Activated naive CD4-positive, alpha-beta T cell treated with anti-CD3 and anti-CD28 coated beads, Interleukin-2, amount 10 ng/mL, durations not matched to agents 7 days and 5 days (primary cell): ENCODE measurements at regions not wholly inside any gene's neighbourhood (a gene's known extent, or its start where the extent isn't known, plus 50 kb on each side); places are given as distances from the start of the nearest gene placed in this dataset.

ENCODE experiments used
- CTCF ChIA-PET: fragments of 350-600 bp; sonication (Branson Sonifier 250); formaldehyde crosslinking; loops from one replicate; lab custom pipeline; 2021; ENCODE audit warnings: antibody characterized with exemption; lab: Charles Lee
- DNase-seq: peaks from one replicate; pipeline ENCODE4 v3.0.0-alpha.2; 2020
- H3K27ac Mint-ChIP-seq: one replicate; pipeline ENCODE4 v1.8.0; 2021; ENCODE audit warnings: mild to moderate bottlenecking, moderate library complexity, mixed read lengths
- H3K27me3 Mint-ChIP-seq: one replicate; pipeline ENCODE4 v1.8.0; 2021; ENCODE audit warnings: mild to moderate bottlenecking, mixed read lengths
- H3K36me3 Mint-ChIP-seq: one replicate; pipeline ENCODE4 v1.8.0; 2021; ENCODE audit warnings: mixed read lengths
- H3K4me1 Mint-ChIP-seq: one replicate; pipeline ENCODE4 v1.8.0; 2021; ENCODE audit warnings: mixed read lengths
- H3K4me3 Mint-ChIP-seq: one replicate; pipeline ENCODE4 v1.8.0; 2021; ENCODE audit warnings: mild to moderate bottlenecking, moderate library complexity, mixed read lengths
- H3K9me3 Mint-ChIP-seq: one replicate; pipeline ENCODE4 v1.8.0; 2021; ENCODE audit warnings: mixed read lengths

DNA sequence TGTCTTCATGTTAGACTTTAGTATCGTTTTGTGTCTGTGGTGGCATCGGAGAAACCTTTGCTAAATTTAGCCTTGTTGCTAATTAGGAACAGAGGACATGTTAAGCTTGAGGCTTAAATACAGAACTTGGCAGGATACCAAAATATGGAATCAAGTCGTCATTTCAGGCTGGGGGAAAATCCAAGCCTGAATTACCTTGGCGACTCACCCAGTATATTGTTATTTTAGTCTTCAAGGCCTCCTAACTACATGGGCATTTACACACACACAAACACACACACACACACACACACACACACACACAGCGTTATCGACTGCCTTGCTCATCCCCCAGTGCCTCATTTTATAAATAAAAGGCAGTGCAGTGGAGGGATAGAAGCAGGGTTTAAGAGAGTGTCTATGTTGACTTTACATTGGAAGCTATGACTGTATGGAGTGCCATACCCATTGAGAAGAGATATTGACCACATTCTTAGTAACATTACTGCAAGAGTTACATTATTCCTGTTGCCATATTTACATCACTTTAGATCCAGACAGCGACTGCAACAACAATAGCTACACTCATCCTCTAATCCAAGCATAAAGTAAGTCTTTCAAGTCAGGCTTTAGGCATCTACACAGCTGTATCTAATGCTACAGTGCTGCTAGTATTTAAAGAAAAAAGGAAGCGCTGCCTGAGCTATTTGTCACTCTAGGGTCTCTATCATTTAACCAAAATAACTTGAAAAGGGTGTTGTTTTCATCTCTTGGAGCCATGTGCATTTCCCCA is 210.8 kb upstream of the SEMA6D start:
- CTCF ChIA-PET: no interaction called here
- H3K27ac Mint-ChIP-seq: no peak overlapping the region
- H3K4me3 Mint-ChIP-seq: no peak overlapping the region
- DNase-seq: no peak
- no peaks in the 10 kb centered on the region for H3K9me3 Mint-ChIP-seq
- no peaks in the 10 kb centered on the region for H3K36me3 Mint-ChIP-seq
- no peaks in the 10 kb centered on the region for H3K4me1 Mint-ChIP-seq
- no peaks in the 10 kb centered on the region for H3K27me3 Mint-ChIP-seq

DNA sequence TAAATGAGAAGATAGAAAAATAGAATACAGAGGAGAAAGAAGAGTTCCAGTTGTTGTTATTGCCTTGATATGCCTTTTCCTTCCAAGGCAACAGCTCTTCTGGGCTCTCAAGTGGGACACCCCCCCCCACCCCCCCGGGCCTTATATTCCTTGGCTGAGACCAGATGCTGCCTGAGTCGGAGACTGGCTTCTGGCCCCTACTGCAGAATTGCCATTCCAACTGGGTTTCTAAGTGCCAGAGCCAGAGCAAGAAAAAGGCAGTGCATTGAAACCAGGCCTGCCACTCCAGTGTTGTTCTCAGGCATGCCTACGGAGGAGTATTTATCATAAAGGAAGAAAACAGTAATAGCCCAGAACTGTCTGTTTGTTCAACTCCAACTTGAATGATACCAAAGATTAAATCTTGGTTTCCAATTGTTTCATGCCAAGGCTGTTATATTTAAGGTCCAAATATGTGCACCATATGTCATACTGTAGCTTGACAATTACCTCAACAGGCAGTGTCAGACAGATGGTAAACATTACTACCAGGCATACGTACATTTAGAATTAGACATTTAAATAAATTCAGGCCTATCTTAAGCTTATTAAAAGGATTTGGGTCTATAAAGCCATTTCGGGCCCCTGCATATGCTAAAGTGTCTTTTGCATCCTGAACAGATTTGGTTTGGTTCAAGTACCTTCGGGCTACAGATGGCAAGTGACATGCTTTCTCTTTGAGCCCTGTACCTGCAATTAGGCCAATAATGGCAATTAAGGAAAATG is 209.9 kb upstream of the SEMA6D start:
- DNase-seq: no peak
- Mint-ChIP-seq H3K27me3 (no peaks in the 10 kb centered on the region), H3K4me1 (no peaks in the 10 kb centered on the region), H3K4me3 (no peak overlapping the region), H3K27ac (no peak overlapping the region), H3K36me3 (no peaks in the 10 kb centered on the region), H3K9me3 (no peaks in the 10 kb centered on the region)
- CTCF ChIA-PET: no interaction called here

DNA sequence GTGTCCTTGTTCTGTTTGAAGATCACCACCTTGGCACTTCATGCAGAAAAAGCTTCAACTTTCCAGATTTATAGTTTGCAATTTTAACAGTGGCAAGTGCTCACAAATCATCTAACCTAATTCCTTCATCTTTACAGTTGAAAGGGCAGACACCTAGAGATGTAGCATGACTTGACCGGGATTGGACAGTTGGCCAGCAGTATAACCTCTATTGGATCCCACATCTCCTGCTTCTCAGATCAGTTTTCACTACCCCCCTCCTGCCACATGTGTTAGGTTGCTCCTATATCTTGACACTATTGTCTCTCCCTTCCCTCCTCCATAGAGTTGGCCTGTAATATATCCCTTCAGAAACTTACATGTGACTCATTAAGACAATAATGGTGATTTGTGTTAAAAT is 206.0 kb upstream of the SEMA6D start:
- no peaks in the 10 kb centered on the region for H3K36me3 Mint-ChIP-seq
- no peak overlapping the region for H3K4me3 Mint-ChIP-seq
- H3K9me3 Mint-ChIP-seq: no peaks in the 10 kb centered on the region
- no peaks in the 10 kb centered on the region for H3K4me1 Mint-ChIP-seq
- DNase-seq: no peak
- no peaks in the 10 kb centered on the region for H3K27me3 Mint-ChIP-seq
- H3K27ac Mint-ChIP-seq: no peak overlapping the region
- CTCF ChIA-PET: no interaction called here

DNA sequence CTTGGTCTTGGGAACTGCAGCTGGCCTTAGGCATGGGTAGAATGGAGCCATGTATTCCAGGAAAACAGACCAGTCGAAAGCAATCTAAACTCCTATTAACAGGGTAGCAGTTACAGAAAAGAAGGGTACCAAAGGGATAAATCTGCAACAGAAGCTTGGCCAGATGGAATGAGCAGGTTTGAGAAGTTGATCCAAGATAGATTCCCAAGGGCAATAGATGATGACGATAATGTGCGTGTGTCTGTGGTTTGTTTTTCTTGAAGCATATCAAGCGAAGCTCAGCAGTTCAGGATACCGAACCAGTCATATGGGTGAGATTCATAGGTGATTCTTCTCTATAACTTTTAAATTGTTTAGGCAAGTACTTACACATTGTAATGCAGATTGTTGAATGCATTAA is 203.8 kb upstream of the SEMA6D start:
- Mint-ChIP-seq H3K27me3 (no peaks in the 10 kb centered on the region), H3K36me3 (no peaks in the 10 kb centered on the region), H3K9me3 (no peaks in the 10 kb centered on the region), H3K4me1 (no peaks in the 10 kb centered on the region), H3K27ac (no peak overlapping the region), H3K4me3 (no peak overlapping the region)
- no peak for DNase-seq
- CTCF ChIA-PET: no interaction called here

DNA sequence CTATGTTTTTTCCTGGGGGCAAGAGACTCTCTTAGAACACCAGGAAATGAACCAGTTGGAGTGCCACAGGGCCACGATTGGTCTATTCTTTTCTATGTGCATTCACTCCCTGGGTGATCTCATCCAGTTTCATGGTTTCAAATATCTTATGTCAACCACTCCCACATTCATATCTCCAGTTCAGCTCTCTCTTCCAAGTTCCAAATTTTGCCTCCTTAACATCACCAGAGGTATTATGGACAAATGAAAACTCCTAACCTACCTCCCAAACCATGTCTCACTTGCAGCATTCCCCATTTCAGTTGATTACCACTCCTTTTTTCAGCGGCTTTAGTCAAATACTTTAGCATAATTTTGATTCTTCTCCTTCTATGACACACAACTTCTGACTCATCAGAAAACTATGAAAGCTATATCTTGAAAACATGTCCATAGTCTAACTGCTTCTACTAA is 203.1 kb upstream of the SEMA6D start:
- no peak for DNase-seq

DNA sequence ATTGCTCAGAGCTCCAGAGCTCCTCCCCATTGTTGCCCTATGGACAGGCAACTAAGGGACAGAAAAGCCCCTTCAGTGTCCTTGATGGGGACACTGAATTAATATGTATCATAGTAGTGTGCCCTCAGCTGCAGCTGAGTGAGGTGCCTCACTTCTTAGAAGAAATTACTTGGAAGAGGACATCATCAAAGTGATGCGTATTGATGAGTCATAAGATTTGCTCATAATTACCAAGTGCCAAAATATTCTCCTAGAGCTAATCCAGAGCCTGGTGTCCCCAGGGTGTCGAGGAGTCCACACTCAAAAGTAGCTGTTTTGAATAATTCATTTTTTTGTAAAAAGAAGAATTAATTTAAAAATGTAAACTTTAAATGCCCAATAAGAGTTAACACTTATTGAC is 200.7 kb upstream of the SEMA6D start:
- DNase-seq: no peak
- H3K27ac Mint-ChIP-seq: no peak overlapping the region
- no peaks in the 10 kb centered on the region for H3K4me1 Mint-ChIP-seq
- CTCF ChIA-PET: no interaction called here
- H3K27me3 Mint-ChIP-seq: no peaks in the 10 kb centered on the region
- no peak overlapping the region for H3K4me3 Mint-ChIP-seq
- peaks cover 3% of the 10 kb centered on the region for H3K9me3 Mint-ChIP-seq
- H3K36me3 Mint-ChIP-seq: no peaks in the 10 kb centered on the region

More for the DNA sequence above, 203.1 kb upstream of the SEMA6D start:
- Mint-ChIP-seq H3K36me3 (no peaks in the 10 kb centered on the region), H3K4me1 (no peaks in the 10 kb centered on the region), H3K27me3 (no peaks in the 10 kb centered on the region), H3K4me3 (no peak overlapping the region), H3K9me3 (no peaks in the 10 kb centered on the region), H3K27ac (no peak overlapping the region)
- CTCF ChIA-PET: no interaction called here

GRCh38 chr15:47516972-47517371 is 200.3 kb upstream of the SEMA6D start:
- Mint-ChIP-seq H3K27me3 (no peaks in the 10 kb centered on the region), H3K4me1 (no peaks in the 10 kb centered on the region), H3K4me3 (no peak overlapping the region), H3K27ac (no peak overlapping the region), H3K9me3 (peaks cover 4% of the 10 kb centered on the region), H3K36me3 (no peaks in the 10 kb centered on the region)
- DNase-seq: no peak
- CTCF ChIA-PET: no interaction called here

- peaks cover 4% of the 10 kb centered on the region for H3K9me3 Mint-ChIP-seq
- H3K27me3 Mint-ChIP-seq: no peaks in the 10 kb centered on the region
- no peaks in the 10 kb centered on the region for H3K36me3 Mint-ChIP-seq
- no peak overlapping the region for H3K4me3 Mint-ChIP-seq
- CTCF ChIA-PET: no interaction called here
- no peak for DNase-seq
- no peaks in the 10 kb centered on the region for H3K4me1 Mint-ChIP-seq
- no peak overlapping the region for H3K27ac Mint-ChIP-seq
Measured at GRCh38 chr15:47517737-47518136, 199.6 kb upstream of the SEMA6D start.

- no peak overlapping the region for H3K4me3 Mint-ChIP-seq
Measured at GRCh38 chr15:47523681-47524475, 193.4 kb upstream of the SEMA6D start.

GRCh38 chr15:47529241-47529640 is 188.1 kb upstream of the SEMA6D start:
- CTCF ChIA-PET: no interaction called here
- Mint-ChIP-seq H3K27me3 (no peaks in the 10 kb centered on the region), H3K27ac (no peak overlapping the region), H3K9me3 (no peaks in the 10 kb centered on the region), H3K36me3 (no peaks in the 10 kb centered on the region), H3K4me3 (no peak overlapping the region), H3K4me1 (no peaks in the 10 kb centered on the region)
- no peak for DNase-seq

More at GRCh38 chr15:47523681-47524475, 193.4 kb upstream of the SEMA6D start:
- CTCF ChIA-PET: no interaction called here
- DNase-seq: no peak
- H3K9me3 Mint-ChIP-seq: peaks cover 6% of the 10 kb centered on the region
- H3K36me3 Mint-ChIP-seq: no peaks in the 10 kb centered on the region
- H3K4me1 Mint-ChIP-seq: no peaks in the 10 kb centered on the region
- no peak overlapping the region for H3K27ac Mint-ChIP-seq
- H3K27me3 Mint-ChIP-seq: no peaks in the 10 kb centered on the region

DNA sequence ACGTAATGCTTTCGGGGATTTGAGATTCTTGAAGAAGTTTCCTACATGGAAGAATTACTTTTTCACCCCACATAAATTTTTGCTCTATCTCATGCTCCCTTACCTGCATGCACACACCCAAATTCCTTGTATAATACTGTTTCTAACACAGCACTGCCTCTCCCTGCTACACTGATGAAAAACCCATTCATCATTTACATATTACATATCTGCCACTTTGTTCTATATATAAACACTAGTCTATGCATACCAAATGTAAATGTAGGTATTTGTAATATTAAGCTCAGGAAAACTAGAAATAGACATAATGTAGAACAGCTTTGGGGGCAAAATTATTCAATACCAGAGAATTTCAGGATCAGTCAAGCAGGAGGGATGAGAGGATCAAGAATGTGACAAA is 182.6 kb upstream of the SEMA6D start:
- CTCF ChIA-PET: no interaction called here
- H3K9me3 Mint-ChIP-seq: peaks cover 2% of the 10 kb centered on the region

DNA sequence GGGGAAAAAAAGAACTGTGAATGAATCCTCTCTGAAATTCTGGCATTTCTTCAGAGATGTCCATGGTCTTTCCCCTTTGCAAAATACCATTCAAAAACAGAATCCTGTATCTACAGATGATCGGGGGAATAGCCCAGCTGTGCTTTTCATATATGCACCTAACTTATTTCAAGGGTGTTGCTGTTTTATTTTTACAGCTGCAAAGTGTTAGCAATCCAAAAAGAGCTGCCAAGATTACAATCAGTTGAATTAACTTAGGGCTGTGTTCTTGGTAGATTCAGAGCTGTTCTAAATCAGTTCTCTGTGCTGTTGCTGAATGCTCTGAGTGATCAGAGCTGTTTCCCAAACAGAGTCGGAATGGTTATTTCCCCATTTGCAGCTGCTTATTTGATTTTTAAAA is 175.7 kb upstream of the SEMA6D start:
- no peak overlapping the region for H3K4me3 Mint-ChIP-seq
- CTCF ChIA-PET: no interaction called here
- H3K9me3 Mint-ChIP-seq: peaks cover 2% of the 10 kb centered on the region
- no peak overlapping the region for H3K27ac Mint-ChIP-seq
- no peak for DNase-seq
- no peaks in the 10 kb centered on the region for H3K36me3 Mint-ChIP-seq
- H3K27me3 Mint-ChIP-seq: no peaks in the 10 kb centered on the region
- H3K4me1 Mint-ChIP-seq: no peaks in the 10 kb centered on the region

More for the DNA sequence above, 182.6 kb upstream of the SEMA6D start:
- no peaks in the 10 kb centered on the region for H3K27me3 Mint-ChIP-seq
- H3K36me3 Mint-ChIP-seq: no peaks in the 10 kb centered on the region
- no peaks in the 10 kb centered on the region for H3K4me1 Mint-ChIP-seq
- no peak overlapping the region for H3K4me3 Mint-ChIP-seq
- H3K27ac Mint-ChIP-seq: no peak overlapping the region
- DNase-seq: no peak

DNA sequence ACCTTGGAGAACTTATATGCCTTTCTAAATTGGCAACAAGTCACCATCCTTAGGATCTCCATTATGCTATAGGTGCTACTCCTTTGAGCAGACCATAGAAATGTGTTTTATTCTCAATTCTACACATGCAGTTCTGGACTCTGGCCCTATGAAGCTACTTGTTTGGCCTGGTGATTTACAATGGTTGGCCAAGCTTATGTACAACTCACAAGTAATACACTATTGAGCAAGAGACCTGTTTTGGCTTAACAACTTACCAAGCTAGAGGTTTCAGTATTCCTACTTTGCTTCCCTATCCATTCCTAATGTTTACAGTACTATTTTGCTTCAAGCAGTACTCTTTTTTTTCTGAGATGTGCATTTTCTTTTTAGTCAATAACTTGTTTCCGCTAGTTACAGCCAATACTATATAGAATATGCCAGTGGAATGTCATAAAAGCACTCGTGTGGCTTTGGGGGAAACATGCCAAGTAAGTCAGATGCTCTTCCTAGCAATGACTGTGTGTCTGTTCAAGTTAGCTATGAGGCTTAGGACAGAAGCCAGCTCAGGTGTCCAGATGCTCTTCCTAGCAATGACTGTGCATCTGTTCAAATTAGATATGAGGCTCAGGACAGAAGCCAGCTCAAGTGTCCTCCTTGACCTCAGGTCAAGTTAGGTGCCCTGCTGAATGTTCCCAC is 174.9 kb upstream of the SEMA6D start:
- H3K9me3 Mint-ChIP-seq: peaks cover 2% of the 10 kb centered on the region
- no peak overlapping the region for H3K27ac Mint-ChIP-seq
- H3K36me3 Mint-ChIP-seq: no peaks in the 10 kb centered on the region
- H3K4me3 Mint-ChIP-seq: no peak overlapping the region
- no peaks in the 10 kb centered on the region for H3K27me3 Mint-ChIP-seq
- H3K4me1 Mint-ChIP-seq: no peaks in the 10 kb centered on the region
- no peak for DNase-seq
- CTCF ChIA-PET: no interaction called here

GRCh38 chr15:47548231-47548630 is 169.1 kb upstream of the SEMA6D start:
- no peak overlapping the region for H3K27ac Mint-ChIP-seq
- no peaks in the 10 kb centered on the region for H3K27me3 Mint-ChIP-seq
- H3K9me3 Mint-ChIP-seq: no peaks in the 10 kb centered on the region
- DNase-seq: no peak
- no peak overlapping the region for H3K4me3 Mint-ChIP-seq
- H3K36me3 Mint-ChIP-seq: no peaks in the 10 kb centered on the region
- no peaks in the 10 kb centered on the region for H3K4me1 Mint-ChIP-seq
- CTCF ChIA-PET: no interaction called here
